ENCODE measurements at regions not wholly inside any gene's neighbourhood (a gene's known extent, or its start where the extent isn't known, plus 50 kb on each side); places are given as distances from the start of the nearest gene placed in this dataset.

- no peak for ATAC-seq
- no peak for TF ChIP-seq CREB5 (CRISPR knock-in tag; IDR thresholded peaks at IDR 0.05; ENCODE audit: low read depth)
- no peak for TF ChIP-seq OSR1 (CRISPR knock-in tag; IDR thresholded peaks at IDR 0.05)
- TF ChIP-seq CSDC2 (CRISPR knock-in tag; IDR thresholded peaks at IDR 0.05): no peak
- no peak for TF ChIP-seq GLIS3 (CRISPR knock-in tag; IDR thresholded peaks at IDR 0.05)
- TF ChIP-seq ZFP3 (CRISPR knock-in tag; IDR thresholded peaks at IDR 0.05): no peak
- no peak for TF ChIP-seq BACH2 (CRISPR knock-in tag; IDR thresholded peaks at IDR 0.05; ENCODE audit: borderline replicate concordance)
- no peak for TF ChIP-seq ZFP30 (CRISPR knock-in tag; IDR thresholded peaks at IDR 0.05)
- no peak for TF ChIP-seq ZNF565 (CRISPR knock-in tag; conservative IDR thresholded peaks at IDR 0.05; ENCODE audit: low read depth)
- TF ChIP-seq, protein P1, sequence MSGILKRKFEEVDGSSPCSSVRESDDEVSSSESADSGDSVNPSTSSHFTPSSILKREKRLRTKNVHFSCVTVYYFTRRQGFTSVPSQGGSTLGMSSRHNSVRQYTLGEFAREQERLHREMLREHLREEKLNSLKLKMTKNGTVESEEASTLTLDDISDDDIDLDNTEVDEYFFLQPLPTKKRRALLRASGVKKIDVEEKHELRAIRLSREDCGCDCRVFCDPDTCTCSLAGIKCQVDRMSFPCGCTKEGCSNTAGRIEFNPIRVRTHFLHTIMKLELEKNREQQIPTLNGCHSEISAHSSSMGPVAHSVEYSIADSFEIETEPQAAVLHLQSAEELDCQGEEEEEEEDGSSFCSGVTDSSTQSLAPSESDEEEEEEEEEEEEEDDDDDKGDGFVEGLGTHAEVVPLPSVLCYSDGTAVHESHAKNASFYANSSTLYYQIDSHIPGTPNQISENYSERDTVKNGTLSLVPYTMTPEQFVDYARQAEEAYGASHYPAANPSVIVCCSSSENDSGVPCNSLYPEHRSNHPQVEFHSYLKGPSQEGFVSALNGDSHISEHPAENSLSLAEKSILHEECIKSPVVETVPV (CRISPR knock-in tag; IDR thresholded peaks at IDR 0.05): no peak
- TF ChIP-seq RARB (CRISPR knock-in tag; IDR thresholded peaks at IDR 0.05): no peak
- no peak for TF ChIP-seq ZNF8 (CRISPR knock-in tag; IDR thresholded peaks at IDR 0.05)
Measured at GRCh38 chrX:134714633-134715110, 56.4 kb upstream of the PLAC1 start.

- TF ChIP-seq CREB5 (CRISPR knock-in tag; IDR thresholded peaks at IDR 0.05; ENCODE audit: low read depth) (no peak), BACH2 (CRISPR knock-in tag; IDR thresholded peaks at IDR 0.05; ENCODE audit: borderline replicate concordance) (no peak), TCF4 (CRISPR knock-in tag; IDR thresholded peaks at IDR 0.05; ENCODE audit: borderline replicate concordance) (no peak), PPARA (CRISPR knock-in tag; IDR thresholded peaks at IDR 0.05; ENCODE audit: borderline replicate concordance) (no peak), ISL1 (CRISPR knock-in tag; IDR thresholded peaks at IDR 0.05) (no peak), ESRRG (CRISPR knock-in tag; IDR thresholded peaks at IDR 0.05) (no peak), ZNF8 (CRISPR knock-in tag; IDR thresholded peaks at IDR 0.05) (no peak), ARNTL (CRISPR knock-in tag; IDR thresholded peaks at IDR 0.05; ENCODE audit: borderline replicate concordance, low read depth) (no peak), GLIS3 (CRISPR knock-in tag; IDR thresholded peaks at IDR 0.05) (no peak), RARB (CRISPR knock-in tag; IDR thresholded peaks at IDR 0.05) (no peak), ZC3H10 (CRISPR knock-in tag; IDR thresholded peaks at IDR 0.05) (no peak)
- TF ChIP-seq, protein P2, sequence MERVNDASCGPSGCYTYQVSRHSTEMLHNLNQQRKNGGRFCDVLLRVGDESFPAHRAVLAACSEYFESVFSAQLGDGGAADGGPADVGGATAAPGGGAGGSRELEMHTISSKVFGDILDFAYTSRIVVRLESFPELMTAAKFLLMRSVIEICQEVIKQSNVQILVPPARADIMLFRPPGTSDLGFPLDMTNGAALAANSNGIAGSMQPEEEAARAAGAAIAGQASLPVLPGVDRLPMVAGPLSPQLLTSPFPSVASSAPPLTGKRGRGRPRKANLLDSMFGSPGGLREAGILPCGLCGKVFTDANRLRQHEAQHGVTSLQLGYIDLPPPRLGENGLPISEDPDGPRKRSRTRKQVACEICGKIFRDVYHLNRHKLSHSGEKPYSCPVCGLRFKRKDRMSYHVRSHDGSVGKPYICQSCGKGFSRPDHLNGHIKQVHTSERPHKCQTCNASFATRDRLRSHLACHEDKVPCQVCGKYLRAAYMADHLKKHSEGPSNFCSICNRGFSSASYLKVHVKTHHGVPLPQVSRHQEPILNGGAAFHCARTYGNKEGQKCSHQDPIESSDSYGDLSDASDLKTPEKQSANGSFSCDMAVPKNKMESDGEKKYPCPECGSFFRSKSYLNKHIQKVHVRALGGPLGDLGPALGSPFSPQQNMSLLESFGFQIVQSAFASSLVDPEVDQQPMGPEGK (CRISPR knock-in tag; IDR thresholded peaks at IDR 0.05; ENCODE audit: borderline replicate concordance): no peak
- TF ChIP-seq, protein P1 (CRISPR knock-in tag; IDR thresholded peaks at IDR 0.05): no peak
- no peak for ATAC-seq
Measured at GRCh38 chrX:134713618-134714107, 55.4 kb upstream of the PLAC1 start.

DNA sequence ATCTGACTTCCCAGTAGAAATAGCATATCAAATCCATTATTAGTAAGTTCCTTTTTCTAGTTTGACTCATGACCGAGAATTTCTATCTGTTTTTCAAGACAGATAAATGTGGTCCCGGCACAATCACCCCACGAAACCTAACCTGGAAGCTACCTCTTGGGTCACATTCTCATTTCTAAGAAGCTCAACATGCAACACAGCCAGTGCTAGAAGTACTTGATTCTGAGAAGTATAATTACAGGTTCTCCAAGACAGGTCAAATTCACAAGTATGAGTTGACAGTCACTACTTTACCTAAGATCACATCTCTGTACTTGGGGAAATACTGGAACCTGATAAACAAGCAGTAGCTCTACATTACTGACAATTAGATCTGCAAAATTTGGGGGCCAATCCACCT, 54.0 kb upstream of the PLAC1 start:
- no peak for TF ChIP-seq ZNF70 (CRISPR knock-in tag; IDR thresholded peaks at IDR 0.05)
- TF ChIP-seq, protein P2 (CRISPR knock-in tag; IDR thresholded peaks at IDR 0.05; ENCODE audit: borderline replicate concordance): no peak
- no peak for TF ChIP-seq ESRRG (CRISPR knock-in tag; IDR thresholded peaks at IDR 0.05)
- TF ChIP-seq OSR1 (CRISPR knock-in tag; IDR thresholded peaks at IDR 0.05): no peak
- TF ChIP-seq ZNF8 (CRISPR knock-in tag; IDR thresholded peaks at IDR 0.05): no peak
- no peak for TF ChIP-seq TCF4 (CRISPR knock-in tag; IDR thresholded peaks at IDR 0.05; ENCODE audit: borderline replicate concordance)
- no peak for TF ChIP-seq PPARA (CRISPR knock-in tag; IDR thresholded peaks at IDR 0.05; ENCODE audit: borderline replicate concordance)
- TF ChIP-seq POU6F1 (CRISPR knock-in tag; IDR thresholded peaks at IDR 0.05; ENCODE audit: borderline replicate concordance, low read depth): no peak
- TF ChIP-seq CREB5 (CRISPR knock-in tag; IDR thresholded peaks at IDR 0.05; ENCODE audit: low read depth): no peak
- ATAC-seq: no peak

All from SK-N-SH treated with all-trans-retinoic acid at 6 μM for 48 hours (cell line).